ENCODE measurements at regions not wholly inside any gene's neighbourhood (a gene's known extent, or its start where the extent isn't known, plus 50 kb on each side); places are given as distances from the start of the nearest gene placed in this dataset.

- DNase-seq (ENCODE audit: low read depth, low spot score) = no peak
- Histone ChIP-seq H3K36me3 (ENCODE audit: insufficient read depth, low read length) (no peaks in the 10 kb centered on the region), H3K9me3 (ENCODE audit: low read depth, low read length) (no peaks in the 10 kb centered on the region), H3K9ac (ENCODE audit: insufficient read length) (no peak overlapping the region), H3K4me3 (no peak overlapping the region), H3K27ac (no peak overlapping the region)
- TF ChIP-seq EZH2 (IDR thresholded peaks at IDR 0.05) (no peak), FOXP2 (optimal IDR thresholded peaks at IDR 0.05; ENCODE audit: control extremely low read depth, extremely low read length, insufficient read depth) (no peak), POLR2AphosphoS5 (IDR thresholded peaks at IDR 0.05; ENCODE audit: borderline replicate concordance, low read depth, low read length) (no peak)
These were observed 54.9 kb upstream of the BLID start for GRCh38 chr11:122170815-122171475.

- Histone ChIP-seq H3K9ac (ENCODE audit: insufficient read length) (no peak overlapping the region), H3K27ac (no peak overlapping the region), H3K36me3 (ENCODE audit: insufficient read depth, low read length) (no peaks in the 10 kb centered on the region), H3K9me3 (ENCODE audit: low read depth, low read length) (no peaks in the 10 kb centered on the region), H3K4me3 (no peak overlapping the region)
- DNase-seq (ENCODE audit: low read depth, low spot score) = no peak
- TF ChIP-seq EZH2 (IDR thresholded peaks at IDR 0.05) = no peak
- TF ChIP-seq FOXP2 (optimal IDR thresholded peaks at IDR 0.05; ENCODE audit: control extremely low read depth, extremely low read length, insufficient read depth) = no peak
- TF ChIP-seq POLR2AphosphoS5 (IDR thresholded peaks at IDR 0.05; ENCODE audit: borderline replicate concordance, low read depth, low read length) = no peak
These were observed 52.2 kb upstream of the BLID start for GRCh38 chr11:122168218-122168617.

DNA sequence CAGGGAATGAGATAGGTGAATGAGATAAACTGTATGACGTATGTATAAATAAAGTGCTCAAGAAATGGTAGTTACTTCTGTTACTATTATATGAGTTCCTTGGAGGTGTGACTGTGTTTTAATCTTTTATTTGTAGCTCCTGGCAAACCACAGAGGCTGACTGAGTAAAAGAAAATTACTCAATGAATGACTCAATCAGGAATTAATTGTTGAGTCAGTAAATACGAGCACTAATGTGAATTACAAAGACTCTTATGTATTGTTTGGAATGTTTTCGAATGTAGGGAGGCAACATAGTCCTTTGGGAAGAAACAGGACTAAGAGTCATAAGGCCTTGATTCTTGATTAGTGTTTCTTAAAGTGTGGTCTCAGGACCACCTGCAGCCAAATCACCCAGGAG lies 51.1 kb upstream of the BLID start:
- H3K27ac ChIP-seq = no peak overlapping the region
- H3K36me3 ChIP-seq (ENCODE audit: insufficient read depth, low read length) = no peaks in the 10 kb centered on the region
- H3K4me3 ChIP-seq = no peak overlapping the region

DNA sequence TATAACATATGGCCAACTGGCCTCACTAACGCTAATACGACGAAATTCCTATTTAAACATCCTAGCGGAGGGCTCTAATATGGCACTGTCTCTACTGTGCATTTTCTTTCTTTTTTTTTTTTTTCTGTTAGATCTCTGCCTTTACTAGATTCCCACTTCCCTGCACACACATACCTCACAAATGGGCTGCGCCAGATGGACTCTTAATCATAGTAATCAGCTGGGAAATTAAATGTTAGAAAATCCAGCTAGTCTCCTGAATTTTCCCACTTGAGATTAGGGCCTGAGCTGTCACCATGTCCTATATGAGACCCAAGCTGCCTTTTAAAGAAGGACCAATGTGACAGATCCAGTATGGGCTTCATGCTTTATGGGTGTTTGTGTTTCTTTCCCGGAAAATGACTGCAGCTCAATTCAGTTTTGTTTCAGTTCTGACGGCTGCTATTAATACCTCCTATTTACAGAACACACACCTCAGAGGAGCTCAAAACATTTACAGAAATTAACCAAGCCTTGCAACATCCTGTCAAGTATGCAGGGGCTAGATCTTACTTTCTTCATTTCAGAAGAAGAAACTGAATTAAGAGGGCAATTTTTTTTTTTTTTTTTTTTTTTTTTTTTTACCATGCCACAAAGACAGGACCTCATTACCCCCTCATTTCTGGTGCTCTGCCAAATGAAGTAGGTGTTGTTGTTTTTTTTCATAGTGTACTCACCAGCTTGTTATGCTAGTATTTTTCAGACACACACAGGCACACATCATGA lies 49.8 kb upstream of the BLID start:
- Histone ChIP-seq H3K4me3 (no peak overlapping the region), H3K9ac (ENCODE audit: insufficient read length) (no peak overlapping the region), H3K9me3 (ENCODE audit: low read depth, low read length) (no peaks in the 10 kb centered on the region), H3K27ac (no peak overlapping the region), H3K36me3 (ENCODE audit: insufficient read depth, low read length) (no peaks in the 10 kb centered on the region)
- DNase-seq (ENCODE audit: low read depth, low spot score) = no peak
- no peak for TF ChIP-seq FOXP2 (optimal IDR thresholded peaks at IDR 0.05; ENCODE audit: control extremely low read depth, extremely low read length, insufficient read depth)
- TF ChIP-seq EZH2 (IDR thresholded peaks at IDR 0.05) = no peak
- no peak for TF ChIP-seq POLR2AphosphoS5 (IDR thresholded peaks at IDR 0.05; ENCODE audit: borderline replicate concordance, low read depth, low read length)

More for the DNA sequence above, 51.1 kb upstream of the BLID start:
- no peak for TF ChIP-seq POLR2AphosphoS5 (IDR thresholded peaks at IDR 0.05; ENCODE audit: borderline replicate concordance, low read depth, low read length)
- no peak for TF ChIP-seq FOXP2 (optimal IDR thresholded peaks at IDR 0.05; ENCODE audit: control extremely low read depth, extremely low read length, insufficient read depth)
- no peak for TF ChIP-seq EZH2 (IDR thresholded peaks at IDR 0.05)
- DNase-seq (ENCODE audit: low read depth, low spot score) = no peak
- Histone ChIP-seq H3K9me3 (ENCODE audit: low read depth, low read length) (no peaks in the 10 kb centered on the region), H3K9ac (ENCODE audit: insufficient read length) (no peak overlapping the region)

All from SK-N-MC (cell line).